ENCODE measurements at regions not wholly inside any gene's neighbourhood (a gene's known extent, or its start where the extent isn't known, plus 50 kb on each side); places are given as distances from the start of the nearest gene placed in this dataset.

- TF ChIP-seq ELF1 (IDR thresholded peaks at IDR 0.05) (no peak), CTCF (IDR thresholded peaks at IDR 0.05) (no peak)
Observed at GRCh38 chr5:28927559-28928326, 1889.4 kb upstream of the CDH9 start.

Data from SK-N-SH (cell line).